T-helper 2 cell treated with Interferon-gamma antibody and Interleukin-4, amounts not matched to agents 100 ng/mL and 5 ng/mL, for 36 hours (primary cell): ENCODE measurements at regions not wholly inside any gene's neighbourhood (a gene's known extent, or its start where the extent isn't known, plus 50 kb on each side); places are given as distances from the start of the nearest gene placed in this dataset.

Experiments
- intact Hi-C: fragments of 100-400 bp; cut with micrococcal nuclease; formaldehyde crosslinking; loops from one replicate; pipeline ENCODE4 v1.15.1; 2023

- intact Hi-C loops: no loop called here
These were observed 1257.8 kb downstream of the MAT2B start for GRCh38 chr5:164763206-164763605.

- intact Hi-C loops: no loop called here
These were observed 1266.7 kb downstream of the MAT2B start for GRCh38 chr5:164772122-164772521.

GRCh38 chr5:164784230-164784629 lies 1278.8 kb downstream of the MAT2B start:
- intact Hi-C loops: no loop called here

- intact Hi-C loops: no loop called here
These were observed 1292.7 kb downstream of the MAT2B start for GRCh38 chr5:164798110-164798509.

- intact Hi-C loops: no loop called here
These were observed 1294.0 kb downstream of the MAT2B start for GRCh38 chr5:164799391-164799790.

- intact Hi-C loops: no loop called here
These were observed 1296.5 kb downstream of the MAT2B start for GRCh38 chr5:164801910-164802309.

- intact Hi-C loops: no loop called here
These were observed 1304.4 kb downstream of the MAT2B start for GRCh38 chr5:164809821-164810220.

GRCh38 chr5:164818445-164818844 lies 1313.0 kb downstream of the MAT2B start:
- intact Hi-C loops: no loop called here

GRCh38 chr5:164824671-164825070 lies 1319.3 kb downstream of the MAT2B start:
- intact Hi-C loops: no loop called here

GRCh38 chr5:164832516-164832915 lies 1327.1 kb downstream of the MAT2B start:
- intact Hi-C loops: no loop called here

- intact Hi-C loops: no loop called here
These were observed 1338.9 kb downstream of the MAT2B start for GRCh38 chr5:164844348-164844747.

GRCh38 chr5:164860896-164861295 lies 1355.5 kb downstream of the MAT2B start:
- intact Hi-C loops: no loop called here

- intact Hi-C loops: no loop called here
These were observed 1356.2 kb downstream of the MAT2B start for GRCh38 chr5:164861610-164862009.

GRCh38 chr5:164868761-164869160 lies 1363.3 kb downstream of the MAT2B start:
- intact Hi-C loops: no loop called here

- intact Hi-C loops: no loop called here
These were observed 1363.9 kb downstream of the MAT2B start for GRCh38 chr5:164869325-164869724.

- intact Hi-C loops: no loop called here
These were observed 1371.4 kb downstream of the MAT2B start for GRCh38 chr5:164876793-164877192.

GRCh38 chr5:164881442-164881841 lies 1376.0 kb downstream of the MAT2B start:
- intact Hi-C loops: no loop called here

- intact Hi-C loops: no loop called here
These were observed 1379.8 kb downstream of the MAT2B start for GRCh38 chr5:164885179-164885578.

GRCh38 chr5:164893071-164893470 lies 1387.7 kb downstream of the MAT2B start:
- intact Hi-C loops: no loop called here

GRCh38 chr5:164898705-164899104 lies 1393.3 kb downstream of the MAT2B start:
- intact Hi-C loops: no loop called here

- intact Hi-C loops: no loop called here
These were observed 1404.3 kb downstream of the MAT2B start for GRCh38 chr5:164909673-164910072.

GRCh38 chr5:164921722-164922121 lies 1416.3 kb downstream of the MAT2B start:
- intact Hi-C loops: no loop called here

GRCh38 chr5:164934039-164934438 lies 1428.6 kb downstream of the MAT2B start:
- intact Hi-C loops: no loop called here

GRCh38 chr5:164934561-164934960 lies 1429.1 kb downstream of the MAT2B start:
- intact Hi-C loops: no loop called here
